ENCODE measurements at regions not wholly inside any gene's neighbourhood (a gene's known extent, or its start where the extent isn't known, plus 50 kb on each side); places are given as distances from the start of the nearest gene placed in this dataset.

- Histone ChIP-seq H3K23ac (ENCODE audit: insufficient read length, low read depth, low read length) (no peak overlapping the region), H3K9ac (ENCODE audit: extremely low read depth, insufficient read length, low read length) (no peak overlapping the region), H3K9me3 (ENCODE audit: control insufficient read depth, low read depth, low read length) (no peaks in the 10 kb centered on the region), H3K4me1 (ENCODE audit: insufficient read depth, low read length) (no peaks in the 10 kb centered on the region), H2BK12ac (ENCODE audit: insufficient read length, low read depth, low read length) (no peak overlapping the region), H4K5ac (ENCODE audit: insufficient read length, low read depth, low read length) (no peak overlapping the region), H3K27me3 (ENCODE audit: insufficient read depth, low read length) (no peaks in the 10 kb centered on the region), H2AK5ac (ENCODE audit: insufficient read length, low read length) (no peak overlapping the region), H2BK15ac (ENCODE audit: low read depth, low read length) (no peak overlapping the region), H3K4ac (ENCODE audit: low read depth, low read length) (no peak overlapping the region), H3K18ac (ENCODE audit: insufficient read length, low read depth, low read length) (no peak overlapping the region), H4K8ac (replicated peaks; ENCODE audit: insufficient read length, low read depth, low read length) (no peak overlapping the region), H3K79me1 (ENCODE audit: insufficient read depth, low read depth, low read length, poor library complexity, severe bottlenecking) (no peaks in the 10 kb centered on the region), H3K14ac (ENCODE audit: insufficient read depth, low read length) (no peak overlapping the region), H2BK120ac (ENCODE audit: low read depth, low read length, poor library complexity, severe bottlenecking) (no peak overlapping the region), H3T11ph (ENCODE audit: low read length) (no peak overlapping the region), H4K91ac (ENCODE audit: insufficient read length, low read depth, low read length) (no peak overlapping the region), H4K20me1 (ENCODE audit: control insufficient read depth, insufficient read depth, insufficient read length) (no peaks in the 10 kb centered on the region), H3K56ac (ENCODE audit: insufficient read length, low read depth, low read length) (no peak overlapping the region), H3K27ac (ENCODE audit: insufficient read length, low read depth, low read length) (no peak overlapping the region), H3K79me2 (ENCODE audit: insufficient read depth, low read length) (no peaks in the 10 kb centered on the region), H3K4me2 (ENCODE audit: insufficient read depth, insufficient read length, low read length) (no peak overlapping the region), H2BK20ac (ENCODE audit: low read depth, low read length, poor library complexity, severe bottlenecking) (no peak overlapping the region), H2AFZ (ENCODE audit: low read length) (no peak overlapping the region), H3K23me2 (ENCODE audit: insufficient read length, low read depth, low read length, poor library complexity, severe bottlenecking) (no peaks in the 10 kb centered on the region), H2BK5ac (ENCODE audit: insufficient read length, low read length) (no peak overlapping the region)
- Mint-ChIP-seq H3K4me3 (no peak overlapping the region), H3K27me3 (ENCODE audit: low read depth) (no peaks in the 10 kb centered on the region), H3K9me3 (no peaks in the 10 kb centered on the region), H3K4me1 (no peaks in the 10 kb centered on the region), H3K27ac (no peak overlapping the region), H3K36me3 (ENCODE audit: insufficient read depth in 1 of 3, low read depth in 3 of 3) (no peaks in the 10 kb centered on the region)
- WGBS (ENCODE audit: extremely low coverage, insufficient read length, low lambda C conversion rate) = 100% methylated on average over 1 of the region's 5 CpGs
- no peak for DNase-seq
- no peak for TF ChIP-seq CTCF (conservative IDR thresholded peaks at IDR 0.05)
These were observed 168.5 kb upstream of the ZSWIM2 start for GRCh38 chr2:187017438-187017837.
